ENCODE measurements at regions not wholly inside any gene's neighbourhood (a gene's known extent, or its start where the extent isn't known, plus 50 kb on each side); places are given as distances from the start of the nearest gene placed in this dataset.

GRCh38 chr6:105705608-105706007 is 302.7 kb upstream of the PREP start:
- Mint-ChIP-seq H3K27me3 (ENCODE audit: insufficient read depth, low read depth, poor library complexity) (no peaks in the 10 kb centered on the region), H3K4me1 (no peaks in the 10 kb centered on the region), H3K9me3 (peaks cover 4% of the 10 kb centered on the region; the same call in 2 of the 3 replicates), H3K4me3 (no peak overlapping the region), H3K36me3 (ENCODE audit: low read depth) (no peaks in the 10 kb centered on the region), H3K27ac (no peak overlapping the region)
- Histone ChIP-seq H3K27me3 (ENCODE audit: insufficient read depth) (no peaks in the 10 kb centered on the region), H2AFZ (no peak overlapping the region), H3K4me1 (ENCODE audit: insufficient read depth) (no peaks in the 10 kb centered on the region), H4K20me1 (replicated peaks; ENCODE audit: insufficient read depth) (no peaks in the 10 kb centered on the region), H3K27ac (ENCODE audit: low read depth) (no peak overlapping the region), H3K36me3 (ENCODE audit: insufficient read depth) (no peaks in the 10 kb centered on the region), H3K4me2 (no peak overlapping the region), H3K4me3 (no peak overlapping the region), H3K9me2 (ENCODE audit: insufficient read depth) (peaks cover 8% of the 10 kb centered on the region; the same call in 1 of the 2 replicates), H3K79me2 (replicated peaks; ENCODE audit: insufficient read depth) (no peaks in the 10 kb centered on the region), H3F3A (replicated peaks; ENCODE audit: low read depth) (no peaks in the 10 kb centered on the region)
- TF ChIP-seq EZH2phosphoT487 (IDR thresholded peaks at IDR 0.05; ENCODE audit: unreplicated experiment): no peak
- no peak for ATAC-seq
- DNase-seq (ENCODE audit: low spot score): no peak

- Mint-ChIP-seq H3K27me3 (ENCODE audit: insufficient read depth, low read depth, poor library complexity) (peaks cover 4% of the 10 kb centered on the region), H3K4me3 (no peak overlapping the region), H3K9me3 (no peaks in the 10 kb centered on the region), H3K36me3 (ENCODE audit: low read depth) (no peaks in the 10 kb centered on the region; the same call in 2 of the 3 replicates), H3K4me1 (peaks cover 29% of the 10 kb centered on the region), H3K27ac (no peak overlapping the region)
- H2AFZ ChIP-seq: no peak overlapping the region
- H3K27ac ChIP-seq (ENCODE audit: low read depth): no peak overlapping the region
- no peaks in the 10 kb centered on the region for H3K79me2 ChIP-seq (replicated peaks; ENCODE audit: insufficient read depth)
- no peaks in the 10 kb centered on the region for H4K20me1 ChIP-seq (replicated peaks; ENCODE audit: insufficient read depth)
- no peaks in the 10 kb centered on the region for H3K27me3 ChIP-seq (ENCODE audit: insufficient read depth)
- DNase-seq (ENCODE audit: low spot score) (no peak), ATAC-seq (no peak)
- TF ChIP-seq ETS1 (IDR thresholded peaks at IDR 0.05) (no peak), CTCF (conservative IDR thresholded peaks at IDR 0.05; ENCODE audit: low read depth in 2 of 2) (no peak)
- no peak overlapping the region for H3K4me2 ChIP-seq
- no peaks in the 10 kb centered on the region for H3K36me3 ChIP-seq (ENCODE audit: insufficient read depth)
- no peaks in the 10 kb centered on the region for H3F3A ChIP-seq (replicated peaks; ENCODE audit: low read depth)
- peaks cover 21% of the 10 kb centered on the region for H3K9me2 ChIP-seq (ENCODE audit: insufficient read depth)
- peaks cover 14% of the 10 kb centered on the region for H3K4me1 ChIP-seq (ENCODE audit: insufficient read depth)
- H3K4me3 ChIP-seq: no peak overlapping the region
These were observed 292.6 kb upstream of the PREP start for GRCh38 chr6:105695461-105695860.

- Histone ChIP-seq H2AFZ (peak overlapping the region; percentile 44; the same call in 1 of the 2 replicates), H3F3A (replicated peaks; ENCODE audit: low read depth) (no peaks in the 10 kb centered on the region), H3K79me2 (replicated peaks; ENCODE audit: insufficient read depth) (no peaks in the 10 kb centered on the region), H3K36me3 (ENCODE audit: insufficient read depth) (no peaks in the 10 kb centered on the region), H3K4me2 (no peak overlapping the region), H3K27me3 (ENCODE audit: insufficient read depth) (no peaks in the 10 kb centered on the region), H3K27ac (ENCODE audit: low read depth) (no peak overlapping the region), H3K4me1 (ENCODE audit: insufficient read depth) (peaks cover 9% of the 10 kb centered on the region), H3K4me3 (no peak overlapping the region), H4K20me1 (replicated peaks; ENCODE audit: insufficient read depth) (no peaks in the 10 kb centered on the region), H3K9me2 (ENCODE audit: insufficient read depth) (peaks cover 8% of the 10 kb centered on the region; the same call in 1 of the 2 replicates)
- peaks cover 6% of the 10 kb centered on the region for H3K27me3 Mint-ChIP-seq (ENCODE audit: insufficient read depth, low read depth, poor library complexity)
- H3K4me3 Mint-ChIP-seq: no peak overlapping the region
- no peak for DNase-seq (ENCODE audit: low spot score)
- peaks cover 18% of the 10 kb centered on the region for H3K4me1 Mint-ChIP-seq
- no peak overlapping the region for H3K27ac Mint-ChIP-seq
- peaks cover 7% of the 10 kb centered on the region; the same call in 2 of the 3 replicates for H3K36me3 Mint-ChIP-seq (ENCODE audit: low read depth)
- H3K9me3 Mint-ChIP-seq: peaks cover 13% of the 10 kb centered on the region
- ATAC-seq: no peak
- TF ChIP-seq STAT1 (IDR thresholded peaks at IDR 0.05; ENCODE audit: unreplicated experiment) (no peak), EZH2 (IDR thresholded peaks at IDR 0.05; ENCODE audit: low read depth, unreplicated experiment) (no peak), EZH2phosphoT487 (IDR thresholded peaks at IDR 0.05; ENCODE audit: unreplicated experiment) (no peak), ZNF462 (CRISPR knock-in tag; IDR thresholded peaks at IDR 0.05) (no peak), JUNB (IDR thresholded peaks at IDR 0.05; ENCODE audit: unreplicated experiment) (no peak)
These were observed 289.8 kb upstream of the PREP start for GRCh38 chr6:105692613-105693215.
